ENCODE measurements at regions not wholly inside any gene's neighbourhood (a gene's known extent, or its start where the extent isn't known, plus 50 kb on each side); places are given as distances from the start of the nearest gene placed in this dataset.

DNA sequence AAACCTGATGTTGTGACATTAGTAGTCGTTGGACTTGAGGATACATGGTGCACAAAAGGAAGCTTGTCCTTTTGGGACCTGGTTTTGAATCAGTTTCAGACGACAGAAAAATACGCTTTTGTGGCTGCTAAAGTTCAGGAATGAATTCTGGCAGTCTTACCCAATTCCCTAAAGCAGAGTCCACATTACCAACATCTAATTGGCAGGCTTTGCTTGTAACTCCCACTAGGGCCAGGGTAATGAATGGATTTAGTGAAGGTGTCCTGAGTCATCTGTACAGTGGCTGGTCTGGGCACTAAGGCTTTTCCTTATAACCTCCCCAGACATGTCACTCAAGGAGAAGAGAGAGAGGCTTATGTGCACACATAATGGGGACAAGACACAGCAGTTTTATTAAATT, 66.2 kb upstream of the RNPC3 start:
- Histone ChIP-seq H4K12ac (ENCODE audit: low read depth, low read length) (no peak overlapping the region), H3K79me1 (ENCODE audit: low read length) (peaks cover 2% of the 10 kb centered on the region), H3K9me3 (ENCODE audit: insufficient read depth, low read depth, low read length) (no peaks in the 10 kb centered on the region), H3K14ac (ENCODE audit: low read length) (no peak overlapping the region), H2BK120ac (ENCODE audit: insufficient read depth, low read length, poor library complexity) (no peak overlapping the region), H4K8ac (ENCODE audit: low read depth, low read length) (no peak overlapping the region), H3K23ac (ENCODE audit: low read length) (no peak overlapping the region), H2AK5ac (ENCODE audit: low read length) (no peak overlapping the region), H3K9ac (ENCODE audit: low read length) (no peak overlapping the region), H3K36me3 (ENCODE audit: control insufficient read depth in 1 of 2, insufficient read depth in 2 of 2, low read length in 2 of 2) (no peaks in the 10 kb centered on the region), H3K4me3 (ENCODE audit: low read depth, low read length) (no peak overlapping the region), H3K79me2 (ENCODE audit: control insufficient read depth, insufficient read depth, low read length, poor library complexity) (no peaks in the 10 kb centered on the region), H2AFZ (ENCODE audit: insufficient read depth, low read length, poor library complexity) (no peak overlapping the region), H4K91ac (ENCODE audit: low read depth, low read length) (no peak overlapping the region), H3K4ac (ENCODE audit: low read depth, low read length) (no peak overlapping the region), H3K4me2 (ENCODE audit: low read length) (no peak overlapping the region), H3K4me1 (ENCODE audit: control insufficient read depth in 1 of 2, insufficient read depth in 2 of 2, low read length in 2 of 2) (peaks cover 6% of the 10 kb centered on the region in 2 experiments), H3K27ac (ENCODE audit: low read depth, low read length) (no peak overlapping the region), H3K27me3 (ENCODE audit: insufficient read depth, low read length) (no peaks in the 10 kb centered on the region), H2BK12ac (ENCODE audit: low read length) (no peak overlapping the region), H2BK5ac (ENCODE audit: low read depth, low read length, poor library complexity) (no peak overlapping the region), H3K18ac (ENCODE audit: low read length) (no peak overlapping the region)
- no CpG with 5 or more reads among the region's 3 CpGs for WGBS (ENCODE audit: extremely low coverage, insufficient coverage, insufficient read length)
- no peak for DNase-seq

DNA sequence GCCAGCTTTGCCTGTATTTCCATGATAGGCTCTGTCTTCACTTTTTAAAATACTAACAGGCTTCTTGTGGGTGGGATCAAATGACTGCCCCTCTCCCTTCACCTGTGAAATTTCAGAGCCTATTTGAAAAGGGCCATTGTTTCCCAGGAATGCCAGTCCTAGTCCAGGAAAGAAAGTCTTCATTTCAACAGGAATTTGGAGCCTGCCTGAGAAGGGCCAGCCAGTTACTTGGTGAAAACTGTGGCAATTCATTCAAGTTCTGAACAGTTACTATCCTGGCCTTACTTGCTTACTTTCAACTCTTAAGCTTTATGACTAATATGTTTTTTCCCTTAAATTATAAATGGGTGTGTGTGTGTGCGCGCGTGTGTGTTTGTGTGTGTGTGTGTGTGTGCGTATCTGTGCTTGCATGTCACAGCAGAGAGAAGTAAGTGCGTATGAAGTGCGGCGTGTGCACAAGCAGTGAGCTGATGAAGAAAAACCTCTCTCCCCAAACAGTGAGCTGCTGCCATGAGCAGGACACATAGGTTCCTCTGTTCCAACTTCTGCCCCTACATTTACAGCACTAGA, 67.5 kb upstream of the RNPC3 start:
- Histone ChIP-seq H2AK5ac (ENCODE audit: low read length) (no peak overlapping the region), H4K12ac (ENCODE audit: low read depth, low read length) (no peak overlapping the region), H2AFZ (ENCODE audit: insufficient read depth, low read length, poor library complexity) (no peak overlapping the region), H2BK120ac (ENCODE audit: insufficient read depth, low read length, poor library complexity) (peak overlapping the region; percentile 88), H3K4ac (ENCODE audit: low read depth, low read length) (no peak overlapping the region), H3K9me3 (ENCODE audit: insufficient read depth, low read depth, low read length) (no peaks in the 10 kb centered on the region), H2BK12ac (ENCODE audit: low read length) (peak overlapping the region; percentile 83), H2BK5ac (ENCODE audit: low read depth, low read length, poor library complexity) (no peak overlapping the region), H3K79me2 (ENCODE audit: control insufficient read depth, insufficient read depth, low read length, poor library complexity) (no peaks in the 10 kb centered on the region), H3K36me3 (ENCODE audit: control insufficient read depth in 1 of 2, insufficient read depth in 2 of 2, low read length in 2 of 2) (no peaks in the 10 kb centered on the region), H3K27me3 (ENCODE audit: insufficient read depth, low read length) (no peaks in the 10 kb centered on the region), H3K27ac (ENCODE audit: low read depth, low read length) (peak overlapping the region; percentile 61), H4K8ac (ENCODE audit: low read depth, low read length) (peak overlapping the region; percentile 67), H4K91ac (ENCODE audit: low read depth, low read length) (peak overlapping the region; percentile 7), H3K14ac (ENCODE audit: low read length) (peak overlapping the region; percentile 44), H3K9ac (ENCODE audit: low read length) (no peak overlapping the region), H3K23ac (ENCODE audit: low read length) (no peak overlapping the region), H3K79me1 (ENCODE audit: low read length) (peaks cover 2% of the 10 kb centered on the region), H3K4me2 (ENCODE audit: low read length) (no peak overlapping the region), H3K4me3 (ENCODE audit: low read depth, low read length) (no peak overlapping the region), H3K4me1 (ENCODE audit: control insufficient read depth in 1 of 2, insufficient read depth in 2 of 2, low read length in 2 of 2) (peaks cover 6% of the 10 kb centered on the region in 2 experiments), H3K18ac (ENCODE audit: low read length) (peak overlapping the region; percentile 85)
- no peak for DNase-seq
- WGBS (ENCODE audit: extremely low coverage, insufficient coverage, insufficient read length) = no CpG with 5 or more reads among the region's 7 CpGs

- no peaks in the 10 kb centered on the region for H3K79me2 ChIP-seq (ENCODE audit: control insufficient read depth, insufficient read depth, low read length, poor library complexity)
- no peak overlapping the region for H4K12ac ChIP-seq (ENCODE audit: low read depth, low read length)
- H2BK120ac ChIP-seq (ENCODE audit: insufficient read depth, low read length, poor library complexity) = no peak overlapping the region
- H2BK12ac ChIP-seq (ENCODE audit: low read length) = no peak overlapping the region
- WGBS (ENCODE audit: extremely low coverage, insufficient coverage, insufficient read length) = no CpG with 5 or more reads among the region's 1 CpG
- no peak overlapping the region for H3K4me3 ChIP-seq (ENCODE audit: low read depth, low read length)
- no peak overlapping the region for H2AFZ ChIP-seq (ENCODE audit: insufficient read depth, low read length, poor library complexity)
- no peaks in the 10 kb centered on the region for H3K27me3 ChIP-seq (ENCODE audit: insufficient read depth, low read length)
- no peak overlapping the region for H4K8ac ChIP-seq (ENCODE audit: low read depth, low read length)
- H3K79me1 ChIP-seq (ENCODE audit: low read length) = no peaks in the 10 kb centered on the region
- H3K36me3 ChIP-seq (ENCODE audit: control insufficient read depth in 1 of 2, insufficient read depth in 2 of 2, low read length in 2 of 2) = no peaks in the 10 kb centered on the region
- no peak for DNase-seq
- H3K23ac ChIP-seq (ENCODE audit: low read length) = no peak overlapping the region
- no peaks in the 10 kb centered on the region for H3K9me3 ChIP-seq (ENCODE audit: insufficient read depth, low read depth, low read length)
- H3K18ac ChIP-seq (ENCODE audit: low read length) = no peak overlapping the region
- H4K91ac ChIP-seq (ENCODE audit: low read depth, low read length) = no peak overlapping the region
- H3K4me2 ChIP-seq (ENCODE audit: low read length) = no peak overlapping the region
- no peak overlapping the region for H2BK5ac ChIP-seq (ENCODE audit: low read depth, low read length, poor library complexity)
- no peaks in the 10 kb centered on the region for H3K4me1 ChIP-seq (ENCODE audit: control insufficient read depth in 1 of 2, insufficient read depth in 2 of 2, low read length in 2 of 2)
- no peak overlapping the region for H3K9ac ChIP-seq (ENCODE audit: low read length)
- H3K27ac ChIP-seq (ENCODE audit: low read depth, low read length) = no peak overlapping the region
- H3K4ac ChIP-seq (ENCODE audit: low read depth, low read length) = no peak overlapping the region
- no peak overlapping the region for H2AK5ac ChIP-seq (ENCODE audit: low read length)
- H3K14ac ChIP-seq (ENCODE audit: low read length) = no peak overlapping the region
Observed at GRCh38 chr1:103448560-103448959, 76.9 kb upstream of the RNPC3 start.

DNA sequence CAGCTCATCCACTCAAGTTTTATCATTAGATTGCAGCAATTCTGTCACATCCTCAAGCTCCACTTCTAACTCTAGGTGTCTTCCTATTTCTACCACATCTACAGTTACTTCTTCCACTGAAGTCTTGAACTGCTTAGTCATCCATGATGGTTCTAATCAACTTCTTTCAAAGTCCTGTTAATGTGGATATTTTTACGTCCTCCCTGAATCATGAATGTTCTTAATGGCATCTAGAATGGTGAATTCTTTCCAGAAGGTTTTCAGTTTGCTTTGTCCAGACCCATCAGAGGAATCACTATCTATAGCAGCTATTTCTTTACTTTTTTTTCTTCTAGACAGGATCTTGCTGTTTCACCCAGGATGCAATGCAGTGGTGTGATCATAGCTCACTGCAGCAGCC, 78.0 kb upstream of the RNPC3 start:
- no peak for DNase-seq
- no peak overlapping the region for H3K18ac ChIP-seq (ENCODE audit: low read length)
- H3K79me1 ChIP-seq (ENCODE audit: low read length) = no peaks in the 10 kb centered on the region
- H3K9ac ChIP-seq (ENCODE audit: low read length) = no peak overlapping the region
- H4K91ac ChIP-seq (ENCODE audit: low read depth, low read length) = no peak overlapping the region
- H3K4me3 ChIP-seq (ENCODE audit: low read depth, low read length) = no peak overlapping the region
- no peak overlapping the region for H3K14ac ChIP-seq (ENCODE audit: low read length)
- no peak overlapping the region for H3K4ac ChIP-seq (ENCODE audit: low read depth, low read length)
- no peak overlapping the region for H3K23ac ChIP-seq (ENCODE audit: low read length)
- H3K4me1 ChIP-seq (ENCODE audit: control insufficient read depth in 1 of 2, insufficient read depth in 2 of 2, low read length in 2 of 2) = no peaks in the 10 kb centered on the region
- H4K12ac ChIP-seq (ENCODE audit: low read depth, low read length) = no peak overlapping the region
- H3K27ac ChIP-seq (ENCODE audit: low read depth, low read length) = no peak overlapping the region
- no peak overlapping the region for H4K8ac ChIP-seq (ENCODE audit: low read depth, low read length)
- no peaks in the 10 kb centered on the region for H3K9me3 ChIP-seq (ENCODE audit: insufficient read depth, low read depth, low read length)
- H2AFZ ChIP-seq (ENCODE audit: insufficient read depth, low read length, poor library complexity) = no peak overlapping the region
- H2BK5ac ChIP-seq (ENCODE audit: low read depth, low read length, poor library complexity) = no peak overlapping the region
- H3K79me2 ChIP-seq (ENCODE audit: control insufficient read depth, insufficient read depth, low read length, poor library complexity) = no peaks in the 10 kb centered on the region
- no peak overlapping the region for H3K4me2 ChIP-seq (ENCODE audit: low read length)
- no peaks in the 10 kb centered on the region for H3K27me3 ChIP-seq (ENCODE audit: insufficient read depth, low read length)
- WGBS (ENCODE audit: extremely low coverage, insufficient coverage, insufficient read length) = no CpG with 5 or more reads among the region's 1 CpG
- no peaks in the 10 kb centered on the region for H3K36me3 ChIP-seq (ENCODE audit: control insufficient read depth in 1 of 2, insufficient read depth in 2 of 2, low read length in 2 of 2)
- H2AK5ac ChIP-seq (ENCODE audit: low read length) = no peak overlapping the region
- no peak overlapping the region for H2BK12ac ChIP-seq (ENCODE audit: low read length)
- H2BK120ac ChIP-seq (ENCODE audit: insufficient read depth, low read length, poor library complexity) = no peak overlapping the region

Measured in trophoblast cell (in vitro differentiated cells and primary cell).